ENCODE measurements at regions not wholly inside any gene's neighbourhood (a gene's known extent, or its start where the extent isn't known, plus 50 kb on each side); places are given as distances from the start of the nearest gene placed in this dataset.

DNA sequence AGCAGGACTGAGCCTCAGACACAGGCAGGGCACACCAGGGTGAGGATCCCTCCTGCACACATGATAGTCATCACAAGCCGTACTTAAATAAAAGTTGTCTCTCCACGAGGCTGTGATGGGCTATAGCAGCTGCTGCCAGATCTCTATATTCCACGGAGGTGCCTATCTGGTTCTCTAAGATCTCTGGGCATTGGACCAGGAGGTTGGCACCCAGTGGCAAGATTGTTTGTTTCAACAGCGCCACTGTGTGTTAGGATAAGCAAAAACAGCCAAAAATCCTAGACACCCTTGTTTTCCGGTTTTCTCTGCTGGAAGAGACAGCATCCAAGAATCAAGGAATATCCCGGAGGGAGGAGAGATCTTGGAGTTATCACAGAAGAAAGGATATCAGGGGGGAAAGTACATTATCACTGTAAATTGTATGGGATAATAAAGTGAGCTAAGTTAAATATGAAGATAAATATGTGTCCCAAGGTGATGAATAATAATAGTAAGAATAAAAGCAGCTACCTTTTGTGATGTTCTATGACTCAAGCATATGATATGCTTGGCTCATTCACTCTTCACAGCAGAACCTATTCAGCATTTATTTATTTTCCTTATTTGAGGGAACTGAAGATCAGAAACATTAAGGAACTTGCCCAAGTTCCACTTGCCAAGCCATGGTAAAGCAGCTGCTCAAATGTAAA lies 90.6 kb upstream of the AKAP13 start:
- TF ChIP-seq, protein P1, sequence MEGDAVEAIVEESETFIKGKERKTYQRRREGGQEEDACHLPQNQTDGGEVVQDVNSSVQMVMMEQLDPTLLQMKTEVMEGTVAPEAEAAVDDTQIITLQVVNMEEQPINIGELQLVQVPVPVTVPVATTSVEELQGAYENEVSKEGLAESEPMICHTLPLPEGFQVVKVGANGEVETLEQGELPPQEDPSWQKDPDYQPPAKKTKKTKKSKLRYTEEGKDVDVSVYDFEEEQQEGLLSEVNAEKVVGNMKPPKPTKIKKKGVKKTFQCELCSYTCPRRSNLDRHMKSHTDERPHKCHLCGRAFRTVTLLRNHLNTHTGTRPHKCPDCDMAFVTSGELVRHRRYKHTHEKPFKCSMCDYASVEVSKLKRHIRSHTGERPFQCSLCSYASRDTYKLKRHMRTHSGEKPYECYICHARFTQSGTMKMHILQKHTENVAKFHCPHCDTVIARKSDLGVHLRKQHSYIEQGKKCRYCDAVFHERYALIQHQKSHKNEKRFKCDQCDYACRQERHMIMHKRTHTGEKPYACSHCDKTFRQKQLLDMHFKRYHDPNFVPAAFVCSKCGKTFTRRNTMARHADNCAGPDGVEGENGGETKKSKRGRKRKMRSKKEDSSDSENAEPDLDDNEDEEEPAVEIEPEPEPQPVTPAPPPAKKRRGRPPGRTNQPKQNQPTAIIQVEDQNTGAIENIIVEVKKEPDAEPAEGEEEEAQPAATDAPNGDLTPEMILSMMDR (IDR thresholded peaks at IDR 0.05) = peak; percentile 35 to 55 (median 47)
- TF ChIP-seq EP300 (IDR thresholded peaks at IDR 0.05; ENCODE audit: low read depth) (no peak), POLR2AphosphoS5 (IDR thresholded peaks at IDR 0.05) (no peak), POLR2A (IDR thresholded peaks at IDR 0.05) (no peak)
